M059J (cell line): ENCODE measurements at regions not wholly inside any gene's neighbourhood (a gene's known extent, or its start where the extent isn't known, plus 50 kb on each side); places are given as distances from the start of the nearest gene placed in this dataset.
"Not testable (repeated sequence)": the region's sequence is repeated elsewhere in the genome, so short reads cannot be mapped to it uniquely, and the experiment has no call there.

ENCODE experiments used
- DNase-seq: peaks from one replicate; pipeline ENCODE4 v3.0.0-alpha.2; 2012; ENCODE audit warnings: low read depth

DNA sequence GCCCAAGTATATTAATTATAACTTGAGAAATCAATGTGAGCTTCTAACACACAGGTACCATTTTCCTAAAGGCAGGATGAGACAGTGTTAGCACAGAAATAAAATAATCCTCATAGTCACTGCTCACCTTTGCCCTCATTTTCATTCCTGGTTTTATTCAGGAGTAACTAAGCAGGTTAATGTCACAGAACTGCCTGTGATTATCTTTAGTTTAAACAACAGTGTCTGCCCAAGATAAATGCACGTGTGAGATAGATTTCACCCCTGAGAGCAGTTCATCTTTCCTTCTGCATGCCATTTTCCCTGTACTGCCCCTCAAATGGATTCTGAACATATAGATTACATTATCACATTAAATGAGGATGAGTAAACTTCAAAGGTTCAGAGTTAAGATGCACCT, 250.7 kb downstream of the RMST start:
- DNase-seq = no peak

DNA sequence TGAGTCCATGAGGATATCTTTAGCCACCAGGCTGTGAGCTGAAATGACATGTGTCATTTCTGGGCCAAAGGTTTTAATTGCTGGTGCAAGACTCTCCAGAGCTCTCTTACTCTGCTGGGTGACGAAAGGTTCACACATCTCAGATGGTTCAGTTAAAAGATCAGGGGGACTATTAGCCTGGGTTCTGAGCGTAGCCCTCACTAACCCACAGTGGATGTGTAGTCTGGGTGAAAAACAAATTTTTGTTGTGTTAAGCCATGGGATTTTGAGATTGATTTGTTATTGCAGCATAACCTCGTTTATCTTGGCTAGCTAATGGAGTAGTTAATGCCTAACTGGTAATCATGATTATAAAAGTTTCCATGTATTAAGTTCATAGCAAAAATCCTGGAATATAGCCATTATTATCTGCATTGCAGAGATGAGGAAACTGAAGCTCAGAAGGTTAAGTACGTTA, 251.5 kb downstream of the RMST start:
- no peak for DNase-seq

DNA sequence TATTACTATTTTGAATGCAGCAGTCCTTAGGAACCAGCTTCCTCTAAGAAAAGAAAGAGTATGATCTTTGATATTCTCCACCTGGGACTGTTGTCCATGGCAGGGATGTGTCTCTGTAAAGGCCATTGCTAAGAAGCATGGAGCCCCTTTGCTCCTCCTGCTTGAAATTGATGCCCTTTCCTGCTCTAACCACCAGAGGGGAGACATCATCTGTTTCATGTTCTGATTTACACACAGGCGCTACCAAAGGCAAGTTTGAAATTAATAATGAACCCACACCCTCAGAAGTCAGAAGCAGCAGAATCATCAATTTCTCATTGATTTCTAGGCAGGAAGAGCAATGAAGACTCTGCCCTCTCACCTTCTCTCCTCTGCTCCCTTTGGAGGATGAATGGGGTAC, 253.8 kb downstream of the RMST start:
- DNase-seq = no peak

DNA sequence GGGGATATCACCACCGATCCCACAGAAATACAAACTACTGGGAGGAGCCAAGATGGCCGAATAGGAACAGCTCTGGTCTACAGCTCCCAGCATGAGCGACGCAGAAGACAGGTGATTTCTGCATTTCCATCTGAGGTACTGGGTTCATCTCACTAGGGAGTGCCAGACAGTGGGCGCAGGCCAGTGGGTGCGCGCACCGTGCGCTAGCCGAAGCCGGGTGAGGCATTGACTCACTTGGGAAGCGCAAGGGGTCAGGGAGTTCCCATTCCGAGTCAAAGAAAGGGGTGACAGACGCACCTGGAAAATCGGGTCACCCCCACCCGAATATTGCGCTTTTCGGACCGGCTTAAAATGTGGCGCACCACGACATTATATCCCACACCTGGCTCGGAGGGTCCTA, 261.2 kb downstream of the RMST start:
- not testable (repeated sequence) for DNase-seq

DNA sequence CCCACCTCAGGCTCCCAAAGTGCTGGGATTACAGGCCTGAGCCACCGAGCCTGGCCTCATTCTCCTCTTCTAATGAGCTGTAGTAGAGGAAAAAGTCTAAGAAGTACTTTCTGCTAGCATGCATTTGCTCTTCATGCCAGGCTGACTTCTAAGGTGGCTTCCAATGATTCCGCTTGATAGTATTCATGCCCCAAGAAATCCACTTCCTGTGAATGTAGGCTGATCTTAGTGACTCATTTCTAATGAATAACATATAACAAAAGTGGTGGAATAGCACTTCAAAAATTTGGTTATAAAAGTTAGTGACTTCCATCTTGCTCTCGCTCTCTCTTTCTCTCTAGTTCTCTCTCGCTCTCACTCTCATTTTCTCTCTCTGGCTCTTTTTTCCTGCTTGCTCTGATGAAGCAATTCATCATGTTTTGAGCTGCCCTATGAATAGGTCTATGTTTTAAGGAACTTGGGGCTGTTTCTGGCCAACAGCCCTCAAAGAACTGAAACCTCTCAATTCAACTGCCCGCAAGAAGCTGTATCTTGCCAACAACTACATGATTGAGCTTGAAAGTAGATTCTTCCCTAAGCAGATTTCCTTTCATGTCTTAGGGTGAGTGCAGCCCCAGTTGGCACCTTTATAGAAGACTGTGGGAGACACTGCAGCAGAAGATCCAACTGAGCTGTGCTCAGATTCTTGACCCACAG, 282.9 kb downstream of the RMST start:
- no peak for DNase-seq

DNA sequence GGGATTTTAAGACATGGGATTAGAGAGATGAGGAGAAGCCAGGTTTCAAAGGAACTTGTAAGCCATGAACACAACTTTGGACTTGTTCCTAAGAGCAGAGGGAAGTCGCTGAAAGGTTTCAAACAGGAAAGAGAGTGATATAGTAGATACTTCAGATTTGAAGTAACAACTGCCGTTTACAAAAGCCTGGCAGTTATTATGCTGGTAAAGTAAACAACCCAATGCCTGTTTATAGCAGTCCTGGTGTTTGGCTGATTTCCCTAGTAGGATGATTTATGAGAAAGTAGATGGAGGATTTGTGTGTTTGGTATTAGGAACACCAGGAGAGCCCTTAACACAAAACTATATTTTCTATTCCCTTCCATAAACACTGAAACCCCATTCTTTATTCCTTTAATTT, 285.7 kb downstream of the RMST start:
- DNase-seq = no peak

DNA sequence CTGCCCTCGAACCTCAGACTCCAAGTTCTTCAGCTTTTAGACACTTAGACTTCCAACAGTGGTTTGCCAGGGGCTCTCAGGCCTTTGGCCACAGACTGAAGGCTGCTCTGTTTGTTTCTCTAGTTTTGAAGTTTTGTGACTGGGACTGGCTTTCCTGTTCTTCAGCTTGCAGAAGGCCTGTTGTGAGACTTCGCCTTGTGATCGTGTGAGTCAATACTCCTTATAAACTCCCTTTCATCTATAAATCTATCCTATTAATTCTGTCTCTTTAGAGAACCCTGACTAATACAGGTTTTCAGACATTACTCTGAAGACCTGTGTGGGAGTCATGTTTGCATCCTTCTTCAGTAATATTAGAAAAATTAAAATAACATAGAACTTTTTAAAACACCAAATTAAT, 289.1 kb downstream of the RMST start:
- no peak for DNase-seq

DNA sequence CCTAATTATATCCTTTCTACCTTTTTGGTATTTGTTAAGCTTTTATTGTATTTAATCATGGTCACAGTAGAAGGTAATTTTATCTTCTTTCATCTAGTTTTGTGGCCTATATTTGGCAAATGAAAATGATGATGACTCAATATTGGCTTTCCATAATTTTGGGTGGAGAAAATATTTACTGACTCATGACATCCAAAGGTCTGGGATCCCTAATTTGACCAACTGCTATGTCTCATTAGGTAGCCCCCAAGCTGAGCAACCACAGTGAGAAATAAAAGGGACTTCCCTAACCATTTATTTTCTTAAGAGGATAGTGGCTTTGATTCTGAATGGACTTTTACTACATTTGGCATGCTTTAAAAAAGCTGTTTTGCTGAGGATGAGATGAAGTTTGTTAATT, 289.5 kb downstream of the RMST start:
- no peak for DNase-seq

DNA sequence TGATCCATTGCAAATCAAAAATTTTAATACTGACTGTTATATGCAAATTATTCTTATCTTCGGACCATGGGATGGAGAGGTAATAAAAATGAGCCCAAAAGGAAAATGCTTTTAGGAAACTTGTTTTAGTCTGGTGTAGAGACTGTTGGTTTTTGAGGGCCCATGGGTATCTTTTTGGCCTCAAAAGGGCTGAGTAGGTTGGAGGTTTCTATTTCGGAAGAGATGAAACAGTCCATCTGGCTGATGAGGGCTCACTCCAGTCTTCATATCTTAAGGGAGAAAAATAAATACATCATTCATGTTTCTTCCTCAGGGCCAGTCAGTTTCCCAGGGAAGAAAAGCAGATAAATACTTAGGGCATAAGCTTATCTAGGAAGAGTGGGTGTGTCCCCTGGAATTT, 290.7 kb downstream of the RMST start:
- no peak for DNase-seq

DNA sequence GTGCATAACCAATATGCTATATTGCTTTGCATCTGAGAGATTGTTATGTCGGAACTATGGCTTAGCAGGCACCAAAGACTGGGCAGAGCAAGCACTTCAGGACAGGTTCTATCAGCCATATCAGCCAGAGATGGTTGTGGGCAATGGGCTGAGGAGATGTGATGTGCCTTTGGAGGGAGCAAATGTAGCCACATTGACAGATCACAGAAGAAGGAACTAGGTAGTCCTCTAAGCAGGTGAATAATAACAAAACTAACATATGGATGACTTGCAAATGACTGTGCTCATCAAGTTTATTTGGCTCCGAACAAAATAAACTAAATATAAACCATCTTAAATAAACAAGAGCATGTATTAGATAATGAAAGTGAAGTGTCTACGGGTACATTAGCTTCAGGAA, 291.7 kb downstream of the RMST start:
- no peak for DNase-seq

DNA sequence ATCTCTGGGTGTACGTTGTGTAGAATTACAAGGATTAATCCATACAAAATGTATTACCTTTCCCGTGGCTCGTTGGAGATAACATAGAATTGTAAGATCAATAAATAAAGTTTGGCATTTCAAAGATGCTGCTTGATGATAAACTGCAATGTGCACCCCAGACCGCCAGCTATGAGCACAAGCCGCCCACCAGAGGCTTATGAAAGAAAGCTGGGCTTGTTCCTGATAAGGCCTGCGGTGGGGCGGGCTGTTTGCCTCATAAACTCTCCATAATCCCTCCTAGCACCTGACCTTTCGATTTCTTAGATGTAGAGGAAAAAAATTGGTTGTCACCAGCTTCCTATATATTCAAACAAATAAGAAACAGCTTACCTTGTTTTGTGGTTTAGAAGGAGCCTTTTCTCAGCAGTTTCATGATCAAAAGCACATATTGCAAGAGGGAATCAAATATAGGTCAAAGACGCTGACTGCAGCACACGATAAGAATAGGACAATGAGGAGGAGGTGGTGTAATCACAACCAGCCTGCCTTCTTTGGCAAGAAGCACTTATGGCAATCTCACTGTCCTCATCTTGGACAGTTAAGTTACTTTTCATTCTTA, 293.6 kb downstream of the RMST start:
- no peak for DNase-seq

DNA sequence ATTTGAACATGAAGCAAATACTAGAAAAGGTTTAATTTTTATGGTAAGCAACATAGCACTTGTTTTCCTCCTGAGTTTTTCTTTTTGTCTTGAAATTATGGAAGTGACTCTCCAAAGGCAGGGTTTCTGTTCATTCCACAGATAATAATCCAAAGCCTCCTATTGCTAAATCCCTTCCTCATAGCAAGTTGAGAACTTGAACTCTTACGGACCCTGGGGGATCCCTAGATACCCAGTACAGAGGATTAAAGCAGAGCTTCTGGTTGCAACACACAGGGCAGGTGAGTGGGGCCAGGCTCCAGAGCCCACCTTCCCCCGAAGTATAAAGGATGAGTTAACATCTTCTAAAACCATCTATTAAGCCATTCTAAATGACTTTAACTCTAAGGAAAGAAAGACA, 294.1 kb downstream of the RMST start:
- DNase-seq = no peak

DNA sequence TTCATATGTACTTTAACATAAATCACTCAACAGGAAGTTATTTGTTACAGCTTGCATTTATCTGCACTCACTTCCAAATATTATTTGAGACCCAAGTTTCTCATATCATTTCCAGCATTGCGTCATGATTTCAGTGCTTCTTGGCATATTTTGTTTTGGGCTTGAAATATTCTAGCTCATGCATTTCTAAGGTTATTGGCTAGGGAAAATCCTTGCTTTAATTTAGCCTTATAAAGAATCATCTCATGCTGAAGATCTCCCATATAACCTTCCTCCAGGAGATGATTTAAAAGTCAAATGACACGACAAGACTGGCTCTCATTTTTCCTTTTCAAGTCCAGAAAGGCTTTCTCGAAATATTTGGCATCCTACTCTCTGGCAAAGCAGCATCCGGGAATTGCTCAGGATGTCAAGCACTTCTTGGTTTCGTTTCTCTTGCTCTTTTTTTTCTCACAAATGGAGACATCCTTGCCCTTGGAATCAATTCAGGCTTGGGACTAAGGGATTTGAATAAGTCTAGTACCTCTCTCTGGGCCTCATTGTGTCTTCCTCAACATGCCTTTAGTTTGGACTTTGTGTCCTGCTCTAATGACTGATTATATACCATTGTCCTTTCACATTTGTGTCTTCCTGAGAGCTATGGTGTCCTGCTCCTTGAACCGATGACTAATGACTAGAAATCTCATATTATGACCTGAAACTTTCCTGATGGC, 295.0 kb downstream of the RMST start:
- no peak for DNase-seq

DNA sequence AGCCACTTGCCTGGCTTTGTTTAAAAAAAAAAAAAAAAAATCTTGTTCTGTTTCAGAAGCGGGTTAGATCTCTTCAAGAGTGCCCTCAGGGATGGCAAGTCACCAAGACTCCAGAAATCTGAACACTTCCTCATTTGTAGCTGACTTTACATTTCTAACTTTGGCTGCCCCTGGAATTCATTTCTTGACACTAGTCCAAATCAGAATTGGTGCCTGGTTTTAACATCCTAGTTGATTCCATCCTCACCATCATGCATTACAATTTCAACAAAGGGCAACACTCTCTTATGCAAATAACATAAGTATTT, 295.5 kb downstream of the RMST start:
- no peak for DNase-seq

DNA sequence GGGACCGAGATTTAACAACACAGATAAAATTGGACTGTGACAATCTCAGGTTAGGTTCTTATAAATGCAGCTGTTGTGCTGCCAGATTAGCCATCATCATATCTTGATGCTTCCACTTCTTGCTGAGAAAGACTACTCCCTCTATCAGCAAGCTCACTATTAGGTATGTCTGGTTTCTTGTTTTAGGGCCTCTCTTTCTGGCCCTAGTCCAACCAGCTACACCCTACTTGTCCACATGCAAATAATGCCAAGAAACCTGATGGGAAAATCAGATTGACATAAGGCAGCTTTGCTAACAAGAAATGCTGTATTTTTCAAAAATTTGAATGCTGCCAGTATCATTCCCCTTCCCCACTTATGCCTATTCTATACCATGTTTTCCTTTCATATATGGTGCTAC, 296.0 kb downstream of the RMST start:
- DNase-seq = no peak

DNA sequence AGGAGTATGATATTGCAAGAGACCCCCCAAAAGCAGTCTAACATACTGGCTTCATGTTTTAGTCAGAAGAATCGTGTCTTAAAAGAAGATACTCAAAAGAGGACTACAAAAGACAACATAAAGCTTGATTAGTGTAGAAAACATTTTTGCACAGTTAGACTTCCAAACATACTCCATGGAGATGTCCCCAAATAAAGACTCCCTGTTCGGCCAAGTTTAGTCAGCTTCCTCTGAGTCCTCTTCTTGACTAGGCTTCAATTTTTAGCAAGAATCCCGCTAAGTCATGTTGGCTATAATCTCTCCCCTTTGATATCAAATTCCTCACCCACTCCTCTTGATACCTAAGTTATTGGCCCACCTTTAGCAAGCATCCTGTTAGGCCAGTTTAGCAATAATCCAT, 298.0 kb downstream of the RMST start:
- DNase-seq = no peak

DNA sequence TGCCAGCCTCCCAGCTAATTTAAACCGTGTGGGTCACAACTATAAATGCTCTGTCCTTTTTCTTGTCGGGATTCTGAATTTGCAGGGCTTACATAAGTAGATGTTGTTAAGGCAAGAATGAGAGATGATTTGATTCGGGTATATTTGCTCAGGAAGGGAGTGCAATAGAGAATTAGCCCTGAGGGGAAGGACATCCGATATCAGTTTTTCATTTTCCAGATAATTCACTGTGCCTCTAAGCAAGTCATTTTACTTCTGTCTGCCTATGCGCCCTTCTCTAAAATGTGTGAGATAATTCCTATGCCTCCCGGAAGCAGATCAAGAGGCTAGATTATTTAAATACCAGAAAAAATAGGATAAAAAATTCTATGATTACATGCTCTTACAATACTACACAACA, 300.5 kb downstream of the RMST start:
- DNase-seq = no peak

DNA sequence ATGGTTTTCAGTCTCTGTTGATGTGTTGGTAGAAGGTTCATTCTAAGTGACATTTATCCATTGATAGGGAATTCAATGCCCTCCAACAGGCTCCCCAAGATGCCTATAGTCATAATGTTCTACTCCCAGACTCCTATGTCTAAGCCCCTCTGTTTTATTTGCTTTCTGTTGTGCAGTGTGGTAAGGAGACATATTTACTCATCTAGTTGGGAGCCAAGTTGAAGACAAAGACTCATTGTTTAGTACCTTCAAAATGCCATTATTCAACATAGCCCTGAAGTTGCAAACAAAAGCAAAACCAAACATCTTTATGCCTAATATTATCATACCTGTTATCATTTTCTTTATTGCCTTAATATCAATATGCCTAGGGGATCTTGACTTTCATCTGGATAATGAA, 302.1 kb downstream of the RMST start:
- DNase-seq = no peak

DNA sequence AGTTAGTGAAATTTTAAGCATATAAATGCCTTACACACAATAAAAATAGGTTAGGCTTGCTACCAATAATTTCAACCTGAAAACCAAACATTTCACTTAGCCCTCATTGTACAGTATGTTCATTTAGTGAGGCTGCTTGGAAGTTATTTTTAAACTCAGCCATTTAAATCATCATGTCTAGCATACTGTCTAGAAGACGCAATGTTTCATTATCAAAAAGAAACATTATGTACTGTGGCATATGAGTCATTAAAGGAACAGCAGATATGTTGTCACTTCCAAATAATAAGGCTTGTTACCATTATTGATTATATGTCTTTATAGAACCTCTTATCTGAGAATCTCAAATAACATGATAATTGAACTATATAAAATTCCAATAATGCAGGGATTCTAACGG, 304.7 kb downstream of the RMST start:
- DNase-seq = no peak

DNA sequence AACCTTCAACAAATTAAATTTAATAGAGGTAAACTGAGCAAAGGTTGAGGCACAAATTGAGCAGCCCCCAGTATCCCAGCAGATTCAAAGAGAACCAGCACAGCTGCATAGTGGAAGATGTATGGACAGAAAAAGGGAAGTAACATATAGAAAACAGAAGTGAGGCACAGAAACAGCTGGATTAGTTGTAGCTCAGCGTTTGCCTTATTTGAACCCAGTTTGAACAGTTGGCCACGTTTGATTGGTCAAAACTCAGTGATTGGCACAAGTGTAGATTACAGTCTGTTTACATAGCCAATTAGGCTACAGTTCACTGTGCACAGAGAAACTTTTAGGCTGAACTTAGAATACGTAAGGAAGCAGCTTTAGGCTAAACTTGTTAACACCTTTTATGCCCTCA, 315.5 kb downstream of the RMST start:
- no peak for DNase-seq

DNA sequence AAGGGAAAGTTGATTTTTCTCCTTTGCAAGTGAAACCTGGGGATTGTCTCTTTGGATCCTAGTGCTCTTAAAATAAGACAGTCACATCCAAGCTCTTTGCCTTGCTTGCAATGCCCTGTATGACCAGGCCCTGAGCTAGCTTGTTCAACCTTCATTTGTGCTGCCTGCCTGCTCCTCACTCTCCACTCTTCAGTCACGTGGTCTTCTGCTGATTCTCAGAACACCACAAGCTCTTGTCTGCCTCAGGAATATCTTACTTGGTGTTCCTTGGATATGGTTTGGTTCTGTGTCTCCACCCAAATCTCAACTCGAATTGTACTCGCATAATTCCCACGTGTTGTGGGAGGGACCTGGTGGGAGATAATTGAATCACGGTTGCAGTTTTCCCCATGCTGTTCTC, 318.7 kb downstream of the RMST start:
- DNase-seq = no peak

DNA sequence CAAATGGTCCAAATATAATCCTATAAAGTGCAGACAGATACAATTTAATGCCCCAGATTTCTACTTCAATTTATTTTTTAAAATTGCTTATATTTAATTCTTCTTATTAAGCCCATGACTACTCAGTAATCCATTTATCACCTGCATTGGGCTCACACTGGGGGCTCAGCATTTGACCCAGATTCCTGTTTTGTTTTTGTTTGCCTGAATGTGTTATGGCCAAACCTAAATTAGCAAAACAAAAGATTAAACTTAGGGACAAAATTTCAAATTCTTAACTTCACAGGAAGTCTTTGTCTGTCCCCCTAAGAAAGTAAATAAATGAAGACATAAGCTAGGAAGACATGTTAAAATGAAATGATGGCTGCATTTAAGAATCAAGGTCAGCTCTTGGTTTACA, 322.3 kb downstream of the RMST start:
- DNase-seq = no peak

DNA sequence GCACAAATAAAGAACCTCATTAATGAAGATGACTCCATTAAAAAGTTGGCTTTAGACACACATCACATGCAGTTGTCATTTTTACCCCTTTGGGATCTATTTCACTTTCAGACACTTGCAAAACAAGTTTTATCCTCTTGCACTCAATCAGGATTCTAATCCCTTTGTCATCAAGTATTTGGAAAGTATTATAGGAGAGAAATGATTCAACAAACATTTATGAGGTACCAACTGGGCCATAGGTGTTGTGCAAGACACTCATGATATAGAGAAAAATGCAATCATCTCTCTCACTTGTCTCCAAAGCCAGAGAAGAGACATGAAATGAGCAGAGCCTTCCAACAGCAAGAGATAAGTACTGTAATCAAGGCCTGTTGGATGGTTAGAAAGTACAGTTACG, 327.7 kb downstream of the RMST start:
- DNase-seq = no peak

DNA sequence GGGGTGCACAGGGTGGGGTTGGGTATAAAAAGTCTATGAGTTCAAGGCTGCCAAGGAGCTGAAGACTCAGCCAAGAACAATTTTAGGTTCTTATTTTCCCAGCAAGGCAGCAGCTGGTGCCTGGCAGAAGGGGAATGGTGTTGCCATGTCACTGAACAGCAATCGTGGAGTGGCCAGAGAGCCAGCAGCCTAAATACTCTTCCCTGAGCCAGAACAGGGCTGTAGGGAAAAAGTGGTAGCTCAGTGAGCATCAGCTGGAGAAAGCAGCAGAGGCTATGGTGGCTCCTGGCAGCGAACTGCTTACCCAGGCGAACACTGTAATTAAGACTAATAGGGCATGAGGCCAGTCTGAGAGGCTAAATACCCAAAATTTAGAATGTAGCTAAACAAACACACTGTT, 334.9 kb downstream of the RMST start:
- DNase-seq = no peak
